B cell (primary cell): ENCODE measurements at regions not wholly inside any gene's neighbourhood (a gene's known extent, or its start where the extent isn't known, plus 50 kb on each side); places are given as distances from the start of the nearest gene placed in this dataset.

Experiments
- ATAC-seq: fragments of 200-7000 bp; cut with Tn5 transposase; one replicate; pipeline ENCODE4 v1.10.0; 2021; ENCODE audit warnings: low read depth, mild to moderate bottlenecking, moderate number of reproducible peaks, moderate library complexity
- CTCF ChIA-PET: fragments of 350-600 bp; sonication (Branson Sonifier 250); formaldehyde crosslinking; loops from one replicate; lab custom pipeline; 2021; ENCODE audit warnings: antibody characterized with exemption, inconsistent platforms; lab: Charles Lee
- POLR2A ChIA-PET: fragments of 350-600 bp; sonication (Branson Sonifier 250); formaldehyde crosslinking; loops from one replicate; lab custom pipeline; 2021; ENCODE audit warnings: antibody characterized with exemption; lab: Charles Lee
- DNase-seq: peaks from one replicate; pipeline ENCODE4 v3.0.0; 2013
- H2AFZ ChIP-seq: 2 replicates; pipeline ENCODE4 v1.6.1; 2012; ENCODE audit warnings: mild to moderate bottlenecking, low read depth, low read length; ENCODE audit not compliant: insufficient read depth, poor library complexity, severe bottlenecking
- H3K27ac ChIP-seq, 2 donors: 1 replicate in 1 of 2; 2 replicates in 1 of 2; pipeline ENCODE4 v1.5.1; 2012 to 2013; ENCODE audit warnings: low read length in 2 of 2, mild to moderate bottlenecking in 2 of 2, moderate library complexity in 1 of 2
- H3K27me3 ChIP-seq, 4 experiments: fragments of 200-600 bp in 1 of 4; sonication (generic) in 1 of 4; replicated peaks in 1 of 4; 1 replicate in 2 of 4; 2 replicates in 2 of 4; pipeline versions ENCODE4 v1.6.1 to v1.7.0; 2013 to 2016; ENCODE audit warnings: low read length in 3 of 4, mild to moderate bottlenecking in 2 of 4, mixed read lengths in 1 of 4, moderate library complexity in 1 of 4; ENCODE audit not compliant: insufficient read depth in 4 of 4, control insufficient read depth in 3 of 4; ENCODE audit errors: control extremely low read depth in 1 of 4
- H3K36me3 ChIP-seq, 2 experiments: replicated peaks in 1 of 2; 1 replicate in 1 of 2; 2 replicates in 1 of 2; pipeline versions ENCODE4 v1.6.1 to v1.7.1; 2013; ENCODE audit warnings: low read length in 1 of 2; ENCODE audit not compliant: insufficient read depth in 2 of 2, control insufficient read depth in 1 of 2; ENCODE audit errors: control extremely low read depth in 1 of 2, extremely low read depth in 1 of 2
- H3K4me1 ChIP-seq, 2 donors: fragments of 200-600 bp in 1 of 2; sonication (generic) in 1 of 2; 1 replicate in 1 of 2; 2 replicates in 1 of 2; pipeline versions ENCODE4 v1.5.1 to v1.6.1; 2013 to 2017; ENCODE audit warnings: low read length in 2 of 2; ENCODE audit not compliant: control insufficient read depth in 2 of 2, insufficient read depth in 2 of 2
- H3K4me2 ChIP-seq: replicated peaks from 2 replicates; pipeline ENCODE3; 2012; ENCODE audit warnings: mild to moderate bottlenecking, low read depth, low read length; ENCODE audit not compliant: poor library complexity, severe bottlenecking
- H3K4me3 ChIP-seq, 5 experiments: fragments of 200-600 bp in 1 of 5; sonication (generic) in 1 of 5; 1 replicate in 3 of 5; 2 replicates in 2 of 5; pipeline versions ENCODE4 v1.5.1 to v1.7.0; 2011 to 2016; ENCODE audit warnings: low read length in 4 of 5, mild to moderate bottlenecking in 4 of 5, low read depth in 2 of 5, control low read depth in 1 of 5, moderate library complexity in 1 of 5; ENCODE audit not compliant: insufficient read depth in 1 of 5; ENCODE audit errors: control extremely low read depth in 1 of 5, extremely low read depth in 1 of 5
- H3K79me2 ChIP-seq: fragments of 200-600 bp; sonication (generic); one replicate; pipeline ENCODE4 v1.6.0; 2016; ENCODE audit warnings: low read length; ENCODE audit not compliant: control insufficient read depth, insufficient read depth
- H3K9ac ChIP-seq: fragments of 200-600 bp; sonication (generic); 2 replicates; pipeline ENCODE4 v1.6.1; 2017; ENCODE audit warnings: mild to moderate bottlenecking, low read length, moderate library complexity
- H3K9me3 ChIP-seq, 3 donors: one replicate each; pipeline versions ENCODE4 v1.6.1 to v1.7.1; 2013; ENCODE audit warnings: low read length in 2 of 3; ENCODE audit not compliant: control insufficient read depth in 2 of 3, insufficient read depth in 1 of 3; ENCODE audit errors: control extremely low read depth in 1 of 3
- H4K20me1 ChIP-seq: 2 replicates; pipeline ENCODE4 v1.6.0; 2012; ENCODE audit warnings: mild to moderate bottlenecking, low read length; ENCODE audit not compliant: insufficient read depth, control insufficient read depth, poor library complexity, severe bottlenecking
- H3K27ac Mint-ChIP-seq: one replicate; pipeline ENCODE4 v1.8.0; 2021; ENCODE audit warnings: mixed read lengths
- H3K27me3 Mint-ChIP-seq: one replicate; pipeline ENCODE4 v1.8.0; 2021; ENCODE audit warnings: mixed read lengths
- H3K4me1 Mint-ChIP-seq: one replicate; pipeline ENCODE4 v1.8.0; 2021; ENCODE audit warnings: mixed read lengths
- H3K4me3 Mint-ChIP-seq: one replicate; pipeline ENCODE4 v1.8.0; 2021; ENCODE audit warnings: mixed read lengths
- H3K9me3 Mint-ChIP-seq: one replicate; pipeline ENCODE4 v1.8.0; 2022; ENCODE audit warnings: mixed read lengths; ENCODE audit not compliant: insufficient read depth
- EZH2 ChIP-seq: IDR thresholded peaks from 2 replicates; pipeline ENCODE4 v1.6.1; 2012; ENCODE audit warnings: borderline replicate concordance, low read depth, mild to moderate bottlenecking, moderate library complexity, low read length; ENCODE audit not compliant: insufficient read depth, poor library complexity, severe bottlenecking
- WGBS: methylation state at CpG from one replicate; pipeline ENCODE4 v1.1.5; 2013; ENCODE audit warnings: missing lambda C conversion rate; ENCODE audit not compliant: insufficient coverage; 5-methylcytosine and 5-hydroxymethylcytosine counted together
- intact Hi-C: fragments of 100-400 bp; cut with micrococcal nuclease; formaldehyde crosslinking; loops from one replicate; pipeline ENCODE4 v1.10.0; 2022
- TF ChIP-seq, protein P1 (sequence below): fragments of 200-600 bp; IDR thresholded peaks from one replicate; pipeline ENCODE4 v1.8.0; 2022; ENCODE audit warnings: antibody characterized with exemption, mild to moderate bottlenecking

DNA sequence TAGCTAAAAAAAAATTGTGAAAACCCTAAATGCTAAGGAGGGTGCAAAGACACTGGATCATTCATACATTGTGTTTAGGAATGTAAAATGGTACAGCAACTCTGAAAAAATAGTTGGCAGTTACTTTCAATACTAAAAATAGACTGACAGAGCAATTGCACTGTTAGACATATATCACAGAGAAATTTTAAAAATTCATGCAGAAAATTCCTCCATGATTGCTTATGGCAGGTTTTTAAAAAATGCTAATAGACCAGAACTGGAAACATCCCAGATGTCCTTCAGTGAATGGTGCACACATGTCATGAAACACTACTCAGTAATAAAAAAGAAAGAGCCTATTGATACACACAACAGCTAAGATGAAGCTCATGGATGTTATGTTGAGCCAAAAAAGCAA is 349.8 kb upstream of the DAB2 start:
- ATAC-seq = no peak
- POLR2A ChIA-PET = no interaction called here
- no peak overlapping the region for H3K4me3 Mint-ChIP-seq

GRCh38 chr5:39772307-39772706 is 347.5 kb upstream of the DAB2 start:
- H3K27me3 ChIP-seq = no peaks in the 10 kb centered on the region
- ChIA-PET POLR2A (no interaction called here), CTCF (no interaction called here)
- no peak overlapping the region for H3K4me3 Mint-ChIP-seq
- no peak overlapping the region for H3K27ac Mint-ChIP-seq
- no peak overlapping the region for H3K27ac ChIP-seq
- peaks cover 12% of the 10 kb centered on the region for H3K27me3 Mint-ChIP-seq
- 0% methylated on average over 1 of the region's 2 CpGs for WGBS
- H3K4me1 Mint-ChIP-seq = no peaks in the 10 kb centered on the region
- ATAC-seq = no peak
- no peak for TF ChIP-seq EZH2
- TF ChIP-seq, protein P1, sequence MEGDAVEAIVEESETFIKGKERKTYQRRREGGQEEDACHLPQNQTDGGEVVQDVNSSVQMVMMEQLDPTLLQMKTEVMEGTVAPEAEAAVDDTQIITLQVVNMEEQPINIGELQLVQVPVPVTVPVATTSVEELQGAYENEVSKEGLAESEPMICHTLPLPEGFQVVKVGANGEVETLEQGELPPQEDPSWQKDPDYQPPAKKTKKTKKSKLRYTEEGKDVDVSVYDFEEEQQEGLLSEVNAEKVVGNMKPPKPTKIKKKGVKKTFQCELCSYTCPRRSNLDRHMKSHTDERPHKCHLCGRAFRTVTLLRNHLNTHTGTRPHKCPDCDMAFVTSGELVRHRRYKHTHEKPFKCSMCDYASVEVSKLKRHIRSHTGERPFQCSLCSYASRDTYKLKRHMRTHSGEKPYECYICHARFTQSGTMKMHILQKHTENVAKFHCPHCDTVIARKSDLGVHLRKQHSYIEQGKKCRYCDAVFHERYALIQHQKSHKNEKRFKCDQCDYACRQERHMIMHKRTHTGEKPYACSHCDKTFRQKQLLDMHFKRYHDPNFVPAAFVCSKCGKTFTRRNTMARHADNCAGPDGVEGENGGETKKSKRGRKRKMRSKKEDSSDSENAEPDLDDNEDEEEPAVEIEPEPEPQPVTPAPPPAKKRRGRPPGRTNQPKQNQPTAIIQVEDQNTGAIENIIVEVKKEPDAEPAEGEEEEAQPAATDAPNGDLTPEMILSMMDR = no peak
- no peaks in the 10 kb centered on the region for H3K9me3 Mint-ChIP-seq
- DNase-seq = no peak
- no peaks in the 10 kb centered on the region for H3K79me2 ChIP-seq
- H3K9me3 ChIP-seq = no peaks in the 10 kb centered on the region
- no peak overlapping the region for H3K9ac ChIP-seq
- H3K36me3 ChIP-seq = no peaks in the 10 kb centered on the region
- no peaks in the 10 kb centered on the region for H3K4me1 ChIP-seq
- no peak overlapping the region for H2AFZ ChIP-seq
- intact Hi-C loops = no loop called here
- H3K4me3 ChIP-seq = no peak overlapping the region
- no peaks in the 10 kb centered on the region for H4K20me1 ChIP-seq
- H3K4me2 ChIP-seq = no peak overlapping the region

More for the DNA sequence above, 349.8 kb upstream of the DAB2 start:
- Mint-ChIP-seq H3K4me1 (no peaks in the 10 kb centered on the region), H3K27me3 (peaks cover 9% of the 10 kb centered on the region), H3K27ac (no peak overlapping the region), H3K9me3 (no peaks in the 10 kb centered on the region)
- no peak for TF ChIP-seq EZH2
- TF ChIP-seq, protein P1 = no peak
- intact Hi-C loops = no loop called here
- no peak overlapping the region for H3K9ac ChIP-seq
- no peaks in the 10 kb centered on the region for H3K9me3 ChIP-seq
- no peak overlapping the region for H3K4me2 ChIP-seq
- CTCF ChIA-PET = no interaction called here
- H4K20me1 ChIP-seq = no peaks in the 10 kb centered on the region
- no peak overlapping the region for H3K27ac ChIP-seq
- H3K4me3 ChIP-seq = no peak overlapping the region
- H3K27me3 ChIP-seq = peaks cover 0 to 3% (median 0%) of the 10 kb centered on the region in 4 experiments
- no peaks in the 10 kb centered on the region for H3K36me3 ChIP-seq
- H3K4me1 ChIP-seq = no peaks in the 10 kb centered on the region
- H3K79me2 ChIP-seq = no peaks in the 10 kb centered on the region
- H2AFZ ChIP-seq = no peak overlapping the region
- DNase-seq = no peak
